ENCODE measurements at regions not wholly inside any gene's neighbourhood (a gene's known extent, or its start where the extent isn't known, plus 50 kb on each side); places are given as distances from the start of the nearest gene placed in this dataset.

DNA sequence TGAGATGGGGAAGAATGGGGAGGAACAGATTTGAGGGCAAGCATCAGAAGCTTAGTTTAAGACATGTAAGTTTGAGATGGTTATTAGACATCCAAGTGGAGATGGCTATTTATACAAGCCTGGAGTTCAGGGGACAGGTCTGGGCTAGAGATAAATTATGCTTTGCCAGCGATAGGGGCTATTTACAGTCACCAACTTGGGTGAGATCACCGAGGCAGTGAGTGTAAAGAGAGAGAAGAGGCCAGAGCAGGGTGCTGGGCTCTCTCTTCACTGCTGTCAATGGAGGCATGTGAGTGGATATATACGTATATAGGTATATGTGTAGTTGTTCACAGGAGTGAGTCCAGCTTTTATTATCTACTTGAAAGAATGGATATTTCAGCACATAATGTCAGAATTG, 81.0 kb downstream of the QPCT start:
- H3K9ac ChIP-seq (ENCODE audit: low read depth in 1 of 3, low read length in 3 of 3): no peak overlapping the region
- no peaks in the 10 kb centered on the region for H3K4me1 ChIP-seq (ENCODE audit: control insufficient read depth in 3 of 3, insufficient read depth in 3 of 3, low read length in 3 of 3)
- no peaks in the 10 kb centered on the region for H3K27me3 ChIP-seq (ENCODE audit: control insufficient read depth in 3 of 3, insufficient read depth in 3 of 3, low read length in 3 of 3)
- no peaks in the 10 kb centered on the region for H3K9me3 ChIP-seq (ENCODE audit: control insufficient read depth in 3 of 3, low read length in 3 of 3)
- H3K27ac ChIP-seq (ENCODE audit: low read depth, low read length): no peak overlapping the region
- H3K4me3 ChIP-seq (ENCODE audit: low read length in 3 of 3): no peak overlapping the region
- no peaks in the 10 kb centered on the region for H3K36me3 ChIP-seq (ENCODE audit: control insufficient read depth in 3 of 3, insufficient read depth in 3 of 3, low read length in 3 of 3)

DNA sequence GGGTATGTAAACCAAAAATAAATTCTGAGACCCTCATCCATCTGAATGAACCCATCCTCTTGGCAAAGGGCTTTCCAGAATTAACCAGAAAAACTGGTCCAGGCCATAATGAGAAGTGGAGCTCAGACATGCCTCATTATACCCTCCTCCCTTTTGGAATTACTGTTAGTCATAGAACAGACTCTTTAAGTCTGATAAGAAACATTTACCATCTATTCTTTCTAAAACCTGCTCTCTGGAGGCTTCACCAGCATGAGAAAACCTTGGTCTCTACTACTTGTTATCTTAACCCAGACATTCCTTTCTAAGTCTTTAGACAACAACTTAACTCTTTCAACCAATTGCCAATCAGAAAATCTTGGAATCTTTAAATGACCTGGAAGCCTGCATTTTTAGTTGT, 82.8 kb downstream of the QPCT start:
- Histone ChIP-seq H3K9ac (ENCODE audit: low read depth in 1 of 3, low read length in 3 of 3) (no peak overlapping the region), H3K27me3 (ENCODE audit: control insufficient read depth in 3 of 3, insufficient read depth in 3 of 3, low read length in 3 of 3) (no peaks in the 10 kb centered on the region), H3K4me3 (ENCODE audit: low read length in 3 of 3) (no peak overlapping the region), H3K9me3 (ENCODE audit: control insufficient read depth in 3 of 3, low read length in 3 of 3) (no peaks in the 10 kb centered on the region), H3K4me1 (ENCODE audit: control insufficient read depth in 3 of 3, insufficient read depth in 3 of 3, low read length in 3 of 3) (no peaks in the 10 kb centered on the region), H3K27ac (ENCODE audit: low read depth, low read length) (no peak overlapping the region), H3K36me3 (ENCODE audit: control insufficient read depth in 3 of 3, insufficient read depth in 3 of 3, low read length in 3 of 3) (no peaks in the 10 kb centered on the region)

- Histone ChIP-seq H3K36me3 (ENCODE audit: control insufficient read depth in 3 of 3, insufficient read depth in 3 of 3, low read length in 3 of 3) (no peaks in the 10 kb centered on the region), H3K27me3 (ENCODE audit: control insufficient read depth in 3 of 3, insufficient read depth in 3 of 3, low read length in 3 of 3) (no peaks in the 10 kb centered on the region), H3K4me1 (ENCODE audit: control insufficient read depth in 3 of 3, insufficient read depth in 3 of 3, low read length in 3 of 3) (no peaks in the 10 kb centered on the region), H3K27ac (ENCODE audit: low read depth, low read length) (no peak overlapping the region), H3K9me3 (ENCODE audit: control insufficient read depth in 3 of 3, low read length in 3 of 3) (no peaks in the 10 kb centered on the region), H3K9ac (ENCODE audit: low read depth in 1 of 3, low read length in 3 of 3) (no peak overlapping the region), H3K4me3 (ENCODE audit: low read length in 3 of 3) (no peak overlapping the region)
These were observed 91.9 kb downstream of the QPCT start for GRCh38 chr2:37436323-37436722.

DNA sequence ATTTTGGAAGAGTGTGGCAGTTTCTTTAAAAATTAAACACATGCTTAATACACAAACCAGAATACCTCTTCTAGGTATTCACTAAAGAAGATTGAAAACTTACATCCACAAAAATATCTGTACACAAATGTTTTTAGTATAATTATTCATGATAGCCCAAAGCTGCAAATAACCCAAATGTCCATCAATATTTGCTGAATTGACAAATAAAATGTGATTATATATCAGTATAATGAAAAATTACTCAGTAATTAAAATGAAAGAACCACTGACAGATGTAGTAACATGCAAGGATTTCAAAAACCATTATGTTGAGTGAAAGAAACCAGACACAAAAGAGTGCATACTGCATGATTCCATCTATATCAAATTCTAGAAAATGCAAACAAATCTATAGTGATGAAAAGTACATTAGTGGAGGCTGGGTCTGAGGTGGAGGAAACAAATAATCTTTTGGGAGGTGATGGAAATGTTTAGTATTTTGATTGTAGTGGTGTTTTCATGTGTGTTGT, 94.8 kb downstream of the QPCT start:
- Histone ChIP-seq H3K9me3 (ENCODE audit: control insufficient read depth in 3 of 3, low read length in 3 of 3) (no peaks in the 10 kb centered on the region), H3K27me3 (ENCODE audit: control insufficient read depth in 3 of 3, insufficient read depth in 3 of 3, low read length in 3 of 3) (no peaks in the 10 kb centered on the region), H3K36me3 (ENCODE audit: control insufficient read depth in 3 of 3, insufficient read depth in 3 of 3, low read length in 3 of 3) (no peaks in the 10 kb centered on the region), H3K4me1 (ENCODE audit: control insufficient read depth in 3 of 3, insufficient read depth in 3 of 3, low read length in 3 of 3) (no peaks in the 10 kb centered on the region), H3K9ac (ENCODE audit: low read depth in 1 of 3, low read length in 3 of 3) (no peak overlapping the region), H3K4me3 (ENCODE audit: low read length in 3 of 3) (no peak overlapping the region), H3K27ac (ENCODE audit: low read depth, low read length) (no peak overlapping the region)

- Histone ChIP-seq H3K4me3 (ENCODE audit: low read length in 3 of 3) (no peak overlapping the region), H3K27ac (ENCODE audit: low read depth, low read length) (no peak overlapping the region), H3K36me3 (ENCODE audit: control insufficient read depth in 3 of 3, insufficient read depth in 3 of 3, low read length in 3 of 3) (no peaks in the 10 kb centered on the region), H3K9ac (ENCODE audit: low read depth in 1 of 3, low read length in 3 of 3) (no peak overlapping the region), H3K9me3 (ENCODE audit: control insufficient read depth in 3 of 3, low read length in 3 of 3) (no peaks in the 10 kb centered on the region), H3K4me1 (ENCODE audit: control insufficient read depth in 3 of 3, insufficient read depth in 3 of 3, low read length in 3 of 3) (no peaks in the 10 kb centered on the region), H3K27me3 (ENCODE audit: control insufficient read depth in 3 of 3, insufficient read depth in 3 of 3, low read length in 3 of 3) (no peaks in the 10 kb centered on the region)
These were observed 96.6 kb downstream of the QPCT start for GRCh38 chr2:37441055-37441454.

- Histone ChIP-seq H3K4me1 (ENCODE audit: control insufficient read depth in 3 of 3, insufficient read depth in 3 of 3, low read length in 3 of 3) (no peaks in the 10 kb centered on the region), H3K4me3 (ENCODE audit: low read length in 3 of 3) (no peak overlapping the region), H3K36me3 (ENCODE audit: control insufficient read depth in 3 of 3, insufficient read depth in 3 of 3, low read length in 3 of 3) (no peaks in the 10 kb centered on the region), H3K27ac (ENCODE audit: low read depth, low read length) (no peak overlapping the region), H3K9me3 (ENCODE audit: control insufficient read depth in 3 of 3, low read length in 3 of 3) (no peaks in the 10 kb centered on the region), H3K9ac (ENCODE audit: low read depth in 1 of 3, low read length in 3 of 3) (no peak overlapping the region), H3K27me3 (ENCODE audit: control insufficient read depth in 3 of 3, insufficient read depth in 3 of 3, low read length in 3 of 3) (no peaks in the 10 kb centered on the region)
These were observed 98.7 kb downstream of the QPCT start for GRCh38 chr2:37443082-37443481.

DNA sequence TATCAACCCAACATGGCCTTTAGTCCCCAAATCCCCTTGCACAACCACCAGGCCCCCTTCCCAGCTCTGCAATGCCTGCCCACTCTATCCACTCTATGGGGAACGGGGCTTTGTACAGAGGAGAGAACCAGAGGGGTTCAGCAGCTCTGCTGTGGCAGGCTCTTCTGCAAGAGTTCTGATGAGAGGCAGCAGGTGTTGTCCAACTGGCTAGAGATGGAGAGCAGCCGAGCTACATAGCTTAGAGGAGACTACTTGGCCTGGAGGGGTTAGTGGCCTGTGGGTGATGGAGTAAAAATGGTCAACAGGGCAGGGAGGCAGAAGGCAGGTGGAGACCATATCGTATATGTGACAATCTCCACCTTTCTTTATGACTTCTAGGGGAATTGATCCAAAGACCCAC, 103.0 kb downstream of the QPCT start:
- Histone ChIP-seq H3K4me3 (ENCODE audit: low read length in 3 of 3) (no peak overlapping the region), H3K27me3 (ENCODE audit: control insufficient read depth in 3 of 3, insufficient read depth in 3 of 3, low read length in 3 of 3) (no peaks in the 10 kb centered on the region), H3K4me1 (ENCODE audit: control insufficient read depth in 3 of 3, insufficient read depth in 3 of 3, low read length in 3 of 3) (no peaks in the 10 kb centered on the region), H3K36me3 (ENCODE audit: control insufficient read depth in 3 of 3, insufficient read depth in 3 of 3, low read length in 3 of 3) (no peaks in the 10 kb centered on the region), H3K9ac (ENCODE audit: low read depth in 1 of 3, low read length in 3 of 3) (no peak overlapping the region), H3K27ac (ENCODE audit: low read depth, low read length) (no peak overlapping the region), H3K9me3 (ENCODE audit: control insufficient read depth in 3 of 3, low read length in 3 of 3) (no peaks in the 10 kb centered on the region)

DNA sequence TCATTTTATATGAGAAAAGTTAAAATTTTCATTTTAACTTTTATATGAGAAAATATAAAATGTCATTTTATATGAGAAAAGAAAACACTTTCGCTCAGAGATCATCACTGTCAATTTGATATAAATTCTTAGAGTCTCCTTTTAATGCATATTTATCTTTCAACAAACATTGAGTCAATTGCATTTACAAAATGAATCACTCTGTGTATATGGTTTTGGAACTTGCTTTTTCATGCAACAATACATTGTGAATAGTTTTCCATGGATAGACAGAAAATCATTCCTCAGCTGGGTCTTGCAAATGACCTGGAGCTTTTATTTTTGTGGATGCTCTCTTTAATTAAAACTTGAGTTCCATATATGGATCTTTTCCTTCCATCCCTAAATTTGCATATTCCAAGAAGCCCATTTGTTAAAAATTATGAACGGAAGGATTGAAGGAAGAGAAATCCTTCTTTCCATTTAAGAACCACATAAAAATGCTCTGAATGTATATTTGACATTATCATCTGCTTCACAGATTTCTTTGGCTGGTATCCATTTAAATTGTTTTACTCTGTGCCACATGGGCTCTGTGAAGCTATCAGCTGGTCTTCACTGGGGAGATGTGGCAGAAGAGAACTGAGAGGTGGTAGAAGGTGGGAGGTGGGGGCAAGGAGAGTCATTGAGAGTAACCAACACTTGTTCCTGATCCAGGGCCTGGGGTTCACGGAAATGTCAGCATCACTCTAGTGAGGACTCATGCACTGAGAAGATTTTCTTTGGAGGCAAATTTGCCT, 104.1 kb downstream of the QPCT start:
- H3K4me1 ChIP-seq (ENCODE audit: control insufficient read depth in 3 of 3, insufficient read depth in 3 of 3, low read length in 3 of 3): no peaks in the 10 kb centered on the region
- H3K36me3 ChIP-seq (ENCODE audit: control insufficient read depth in 3 of 3, insufficient read depth in 3 of 3, low read length in 3 of 3): no peaks in the 10 kb centered on the region
- no peak overlapping the region for H3K27ac ChIP-seq (ENCODE audit: low read depth, low read length)
- H3K9me3 ChIP-seq (ENCODE audit: control insufficient read depth in 3 of 3, low read length in 3 of 3): no peaks in the 10 kb centered on the region
- H3K9ac ChIP-seq (ENCODE audit: low read depth in 1 of 3, low read length in 3 of 3): no peak overlapping the region
- H3K4me3 ChIP-seq (ENCODE audit: low read length in 3 of 3): no peak overlapping the region
- H3K27me3 ChIP-seq (ENCODE audit: control insufficient read depth in 3 of 3, insufficient read depth in 3 of 3, low read length in 3 of 3): no peaks in the 10 kb centered on the region

GRCh38 chr2:37449761-37450296, 105.4 kb downstream of the QPCT start:
- H3K27ac ChIP-seq (ENCODE audit: low read depth, low read length): no peak overlapping the region
- H3K9me3 ChIP-seq (ENCODE audit: control insufficient read depth in 3 of 3, low read length in 3 of 3): no peaks in the 10 kb centered on the region
- H3K4me3 ChIP-seq (ENCODE audit: low read length in 3 of 3): no peak overlapping the region
- H3K9ac ChIP-seq (ENCODE audit: low read depth in 1 of 3, low read length in 3 of 3): no peak overlapping the region
- H3K4me1 ChIP-seq (ENCODE audit: control insufficient read depth in 3 of 3, insufficient read depth in 3 of 3, low read length in 3 of 3): no peaks in the 10 kb centered on the region
- H3K36me3 ChIP-seq (ENCODE audit: control insufficient read depth in 3 of 3, insufficient read depth in 3 of 3, low read length in 3 of 3): no peaks in the 10 kb centered on the region
- no peaks in the 10 kb centered on the region for H3K27me3 ChIP-seq (ENCODE audit: control insufficient read depth in 3 of 3, insufficient read depth in 3 of 3, low read length in 3 of 3)

DNA sequence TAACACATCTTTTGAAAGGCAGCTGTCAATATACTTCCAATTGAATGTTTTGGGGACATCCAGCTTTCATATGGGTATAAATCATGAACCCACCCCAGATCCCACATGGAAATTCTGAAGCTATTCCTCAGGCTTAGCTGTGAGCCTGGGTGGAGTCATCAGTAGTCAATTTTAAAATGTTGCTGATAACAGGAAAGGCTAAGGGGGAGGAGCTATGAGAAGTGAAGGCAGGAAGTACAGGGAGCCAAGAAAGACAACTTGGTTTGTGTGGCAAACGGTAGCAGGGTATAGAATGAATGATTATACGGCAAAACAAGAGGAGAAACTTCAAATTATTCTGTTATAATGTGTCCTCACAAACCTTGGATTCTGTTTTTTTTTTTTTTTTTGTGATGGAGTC, 108.6 kb downstream of the QPCT start:
- Histone ChIP-seq H3K4me3 (ENCODE audit: low read length in 3 of 3) (no peak overlapping the region), H3K27me3 (ENCODE audit: control insufficient read depth in 3 of 3, insufficient read depth in 3 of 3, low read length in 3 of 3) (no peaks in the 10 kb centered on the region), H3K9ac (ENCODE audit: low read depth in 1 of 3, low read length in 3 of 3) (no peak overlapping the region), H3K27ac (ENCODE audit: low read depth, low read length) (no peak overlapping the region), H3K4me1 (ENCODE audit: control insufficient read depth in 3 of 3, insufficient read depth in 3 of 3, low read length in 3 of 3) (peaks cover 0 to 10% (median 8%) of the 10 kb centered on the region in 3 donors), H3K9me3 (ENCODE audit: control insufficient read depth in 3 of 3, low read length in 3 of 3) (no peaks in the 10 kb centered on the region), H3K36me3 (ENCODE audit: control insufficient read depth in 3 of 3, insufficient read depth in 3 of 3, low read length in 3 of 3) (no peaks in the 10 kb centered on the region)
